Tibial nerve (tissue), 4 donors: ENCODE measurements at regions not wholly inside any gene's neighbourhood (a gene's known extent, or its start where the extent isn't known, plus 50 kb on each side); places are given as distances from the start of the nearest gene placed in this dataset.

Experiments used
- EP300 ChIP-seq, 2 donors: sonication (generic); formaldehyde crosslinking; IDR thresholded peaks; one replicate each; pipeline ENCODE4 v1.6.1; 2017; ENCODE audit warnings: antibody characterized with exemption in 2 of 2, mild to moderate bottlenecking in 1 of 2
- POLR2A ChIP-seq, 2 donors: fragments of 450-650 bp; IDR thresholded peaks; one replicate each; pipeline ENCODE4 v1.6.1; 2017; ENCODE audit warnings: antibody characterized with exemption in 2 of 2, mild to moderate bottlenecking in 2 of 2, moderate library complexity in 2 of 2
- TF ChIP-seq, protein P1 (sequence below), 5 experiments: fragments of 200-600 bp in 3 of 5; fragments of 450-650 bp in 2 of 5; sonication (generic) in 3 of 5; IDR thresholded peaks; one replicate each; pipeline ENCODE4 v1.5.1; 2016 to 2019; ENCODE audit warnings: antibody characterized with exemption in 5 of 5, mild to moderate bottlenecking in 3 of 5, moderate library complexity in 2 of 5

DNA sequence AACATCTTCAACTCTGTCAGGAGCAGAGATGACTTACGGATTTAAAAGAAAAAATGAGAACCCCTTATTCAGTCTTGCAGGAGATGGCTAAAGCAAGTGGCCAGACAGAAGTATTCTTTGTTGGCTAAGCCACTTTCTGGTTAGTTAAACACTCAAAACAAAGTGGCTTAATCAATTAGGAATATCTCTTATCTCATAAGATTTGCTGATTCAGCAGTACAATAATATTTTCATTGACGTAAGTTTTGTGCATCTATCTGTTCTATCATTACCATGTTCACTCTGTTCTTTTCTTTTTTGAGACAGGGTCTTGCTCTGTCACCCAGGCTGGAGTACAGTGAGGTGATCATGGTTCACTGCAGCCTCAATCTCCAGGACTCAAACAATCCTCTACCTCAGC is 342.0 kb downstream of the EN1 start:
- TF ChIP-seq, protein P1, sequence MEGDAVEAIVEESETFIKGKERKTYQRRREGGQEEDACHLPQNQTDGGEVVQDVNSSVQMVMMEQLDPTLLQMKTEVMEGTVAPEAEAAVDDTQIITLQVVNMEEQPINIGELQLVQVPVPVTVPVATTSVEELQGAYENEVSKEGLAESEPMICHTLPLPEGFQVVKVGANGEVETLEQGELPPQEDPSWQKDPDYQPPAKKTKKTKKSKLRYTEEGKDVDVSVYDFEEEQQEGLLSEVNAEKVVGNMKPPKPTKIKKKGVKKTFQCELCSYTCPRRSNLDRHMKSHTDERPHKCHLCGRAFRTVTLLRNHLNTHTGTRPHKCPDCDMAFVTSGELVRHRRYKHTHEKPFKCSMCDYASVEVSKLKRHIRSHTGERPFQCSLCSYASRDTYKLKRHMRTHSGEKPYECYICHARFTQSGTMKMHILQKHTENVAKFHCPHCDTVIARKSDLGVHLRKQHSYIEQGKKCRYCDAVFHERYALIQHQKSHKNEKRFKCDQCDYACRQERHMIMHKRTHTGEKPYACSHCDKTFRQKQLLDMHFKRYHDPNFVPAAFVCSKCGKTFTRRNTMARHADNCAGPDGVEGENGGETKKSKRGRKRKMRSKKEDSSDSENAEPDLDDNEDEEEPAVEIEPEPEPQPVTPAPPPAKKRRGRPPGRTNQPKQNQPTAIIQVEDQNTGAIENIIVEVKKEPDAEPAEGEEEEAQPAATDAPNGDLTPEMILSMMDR (IDR thresholded peaks at IDR 0.05), result no peak
- TF ChIP-seq EP300 (IDR thresholded peaks at IDR 0.05) (no peak), POLR2A (IDR thresholded peaks at IDR 0.05) (no peak)
